AG04449 (cell line): ENCODE measurements at regions not wholly inside any gene's neighbourhood (a gene's known extent, or its start where the extent isn't known, plus 50 kb on each side); places are given as distances from the start of the nearest gene placed in this dataset.
"Not testable (repeated sequence)": the region's sequence is repeated elsewhere in the genome, so short reads cannot be mapped to it uniquely, and the experiment has no call there.

ENCODE experiments used
- CTCF ChIA-PET: fragments of 350-600 bp; formaldehyde crosslinking; extraction: SDS; loops from one replicate; lab custom pipeline; 2021; ENCODE audit warnings: antibody characterized with exemption; lab: Yijun Ruan, JAX
- POLR2A ChIA-PET: fragments of 400-600, 350-600 bp; formaldehyde crosslinking; extraction: SDS; loops from one replicate; lab custom pipeline; 2020; ENCODE audit warnings: antibody characterized with exemption, inconsistent platforms; lab: Yijun Ruan, JAX
- DNase-seq: peaks from one replicate; pipeline ENCODE4 v3.0.0-alpha.2; 2010; ENCODE audit warnings: low read depth, low spot score
- H3K4me3 ChIP-seq: 2 replicates; pipeline ENCODE4 v1.5.1; 2011; ENCODE audit warnings: low read depth, mild to moderate bottlenecking, control low read depth, low read length
- TF ChIP-seq, protein P1 (sequence below): IDR thresholded peaks from one replicate; pipeline ENCODE4 v1.5.1; 2011; ENCODE audit warnings: mild to moderate bottlenecking, moderate library complexity, low read length, control low read depth, inconsistent platforms; ENCODE audit not compliant: insufficient read depth; ENCODE audit errors: missing control alignments

DNA sequence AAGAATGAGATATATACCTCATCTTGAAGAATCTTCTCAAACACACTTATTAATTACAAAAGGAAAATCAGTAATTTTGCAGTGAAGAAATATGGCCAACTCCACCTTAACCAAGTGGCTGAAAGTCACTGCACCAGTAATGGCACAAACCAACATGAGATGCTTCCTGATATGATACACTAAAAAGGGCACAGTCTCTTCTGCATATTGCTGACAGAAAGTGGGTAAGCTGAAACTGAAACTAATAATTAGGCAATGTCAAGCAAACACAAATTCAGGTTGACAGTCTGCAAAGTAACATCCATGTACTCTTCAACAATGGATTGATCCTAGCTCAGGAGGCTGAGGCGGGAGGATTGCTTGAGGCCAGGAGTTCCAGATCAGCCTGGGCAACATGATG lies 56.1 kb downstream of the ZNF22 start:
- H3K4me3 ChIP-seq, POLR2A ChIA-PET, DNase-seq, CTCF ChIA-PET: not testable (repeated sequence)

DNA sequence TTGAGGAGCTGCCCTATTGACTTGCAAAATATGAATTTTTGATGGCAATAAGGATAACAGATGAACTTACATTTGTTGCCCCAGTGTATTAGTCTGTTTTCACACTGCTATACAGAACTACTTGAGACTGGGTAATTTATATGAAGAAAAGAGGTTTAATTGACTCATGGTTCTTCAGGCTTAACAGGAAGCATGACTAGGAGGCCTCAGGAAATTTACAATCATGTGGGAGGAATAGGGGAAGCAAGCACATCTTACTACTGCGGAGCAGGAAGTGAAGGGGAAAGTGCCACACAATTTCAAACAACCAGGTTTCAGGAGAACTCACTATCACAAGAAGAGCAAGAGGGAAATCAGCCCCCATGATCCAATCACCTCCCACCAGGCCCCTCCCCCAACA lies 57.9 kb downstream of the ZNF22 start:
- ChIA-PET CTCF (no interaction called here), POLR2A (no interaction called here)
- TF ChIP-seq, protein P1, sequence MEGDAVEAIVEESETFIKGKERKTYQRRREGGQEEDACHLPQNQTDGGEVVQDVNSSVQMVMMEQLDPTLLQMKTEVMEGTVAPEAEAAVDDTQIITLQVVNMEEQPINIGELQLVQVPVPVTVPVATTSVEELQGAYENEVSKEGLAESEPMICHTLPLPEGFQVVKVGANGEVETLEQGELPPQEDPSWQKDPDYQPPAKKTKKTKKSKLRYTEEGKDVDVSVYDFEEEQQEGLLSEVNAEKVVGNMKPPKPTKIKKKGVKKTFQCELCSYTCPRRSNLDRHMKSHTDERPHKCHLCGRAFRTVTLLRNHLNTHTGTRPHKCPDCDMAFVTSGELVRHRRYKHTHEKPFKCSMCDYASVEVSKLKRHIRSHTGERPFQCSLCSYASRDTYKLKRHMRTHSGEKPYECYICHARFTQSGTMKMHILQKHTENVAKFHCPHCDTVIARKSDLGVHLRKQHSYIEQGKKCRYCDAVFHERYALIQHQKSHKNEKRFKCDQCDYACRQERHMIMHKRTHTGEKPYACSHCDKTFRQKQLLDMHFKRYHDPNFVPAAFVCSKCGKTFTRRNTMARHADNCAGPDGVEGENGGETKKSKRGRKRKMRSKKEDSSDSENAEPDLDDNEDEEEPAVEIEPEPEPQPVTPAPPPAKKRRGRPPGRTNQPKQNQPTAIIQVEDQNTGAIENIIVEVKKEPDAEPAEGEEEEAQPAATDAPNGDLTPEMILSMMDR: no peak
- no peak for DNase-seq
- H3K4me3 ChIP-seq: no peak overlapping the region

DNA sequence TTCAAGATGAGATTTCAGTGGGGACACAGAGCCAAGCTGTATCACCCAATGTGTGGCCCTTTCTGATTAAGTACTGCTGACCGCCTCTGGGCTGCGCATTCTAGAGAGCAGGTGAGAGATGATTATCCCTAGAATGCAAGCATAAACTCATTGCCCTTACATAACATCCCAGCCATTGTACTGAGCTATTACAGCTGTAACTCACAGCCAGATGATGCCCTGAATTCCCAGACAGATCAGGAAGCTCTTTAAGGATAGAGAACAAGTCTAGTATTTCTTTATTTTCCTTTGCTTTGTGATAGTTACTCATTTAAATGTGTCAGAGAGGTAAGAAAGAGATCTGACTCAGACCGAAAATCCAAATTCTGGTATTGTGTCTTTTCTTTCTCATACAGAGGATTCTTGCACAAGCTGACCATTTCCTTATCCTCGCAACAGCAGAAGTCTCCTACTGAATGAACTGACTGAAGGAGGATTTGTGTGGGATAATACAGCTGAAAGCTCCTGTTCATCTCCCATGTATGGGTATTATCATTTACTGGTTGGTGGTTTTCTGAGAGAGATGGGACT lies 58.4 kb downstream of the ZNF22 start:
- TF ChIP-seq, protein P1: no peak
- ChIA-PET POLR2A (no interaction called here), CTCF (no interaction called here)
- H3K4me3 ChIP-seq: no peak overlapping the region
- DNase-seq: no peak

DNA sequence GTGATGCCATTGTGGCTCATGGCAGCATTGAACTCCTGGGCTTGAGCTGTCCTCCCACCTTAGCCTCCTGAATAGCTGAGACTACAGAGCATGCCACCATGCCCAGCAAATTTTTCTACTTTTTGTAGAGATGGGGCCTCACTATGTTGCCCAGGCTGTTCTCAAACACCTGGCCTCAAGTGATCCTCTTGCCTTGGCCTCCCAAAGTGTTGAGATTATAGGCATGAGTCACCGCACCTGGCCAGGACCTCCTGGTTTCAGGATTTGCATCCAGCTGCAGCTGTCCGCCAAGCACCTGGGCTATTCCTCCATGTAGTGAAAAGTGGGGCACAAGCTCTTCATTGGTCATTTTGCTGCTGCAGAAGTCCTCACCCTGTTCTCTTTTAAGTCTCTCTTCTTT lies 58.9 kb downstream of the ZNF22 start:
- ChIA-PET CTCF (no interaction called here), POLR2A (no interaction called here)
- no peak for DNase-seq
- TF ChIP-seq, protein P1: no peak
- no peak overlapping the region for H3K4me3 ChIP-seq

DNA sequence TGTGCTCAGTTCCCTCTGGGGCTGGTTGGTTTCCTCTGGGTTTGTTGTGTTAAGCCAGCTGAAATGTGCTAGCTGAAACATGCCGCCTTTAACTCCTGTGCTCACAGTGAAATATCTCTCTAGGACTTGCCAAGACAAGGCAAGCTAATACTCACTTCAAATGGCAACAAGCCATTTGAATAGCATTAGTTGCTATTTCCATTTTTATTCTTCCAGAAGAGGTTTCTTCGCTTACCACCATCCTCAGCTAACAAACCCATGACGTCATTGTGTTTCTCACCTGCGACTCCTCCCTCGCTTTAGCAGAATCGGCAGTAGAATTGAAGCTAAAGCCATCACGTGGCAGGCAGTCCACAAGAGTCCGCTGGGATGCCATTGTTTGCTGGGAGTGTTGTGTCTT lies 61.3 kb downstream of the ZNF22 start:
- DNase-seq: no peak
- ChIA-PET CTCF (interaction anchor here (1.1 kb wide), 1 partner anchor 188 kb away, joined by 3 read pairs; no protein-coding TSS in a partner anchor), POLR2A (no interaction called here)
- TF ChIP-seq, protein P1: no peak
- no peak overlapping the region for H3K4me3 ChIP-seq

DNA sequence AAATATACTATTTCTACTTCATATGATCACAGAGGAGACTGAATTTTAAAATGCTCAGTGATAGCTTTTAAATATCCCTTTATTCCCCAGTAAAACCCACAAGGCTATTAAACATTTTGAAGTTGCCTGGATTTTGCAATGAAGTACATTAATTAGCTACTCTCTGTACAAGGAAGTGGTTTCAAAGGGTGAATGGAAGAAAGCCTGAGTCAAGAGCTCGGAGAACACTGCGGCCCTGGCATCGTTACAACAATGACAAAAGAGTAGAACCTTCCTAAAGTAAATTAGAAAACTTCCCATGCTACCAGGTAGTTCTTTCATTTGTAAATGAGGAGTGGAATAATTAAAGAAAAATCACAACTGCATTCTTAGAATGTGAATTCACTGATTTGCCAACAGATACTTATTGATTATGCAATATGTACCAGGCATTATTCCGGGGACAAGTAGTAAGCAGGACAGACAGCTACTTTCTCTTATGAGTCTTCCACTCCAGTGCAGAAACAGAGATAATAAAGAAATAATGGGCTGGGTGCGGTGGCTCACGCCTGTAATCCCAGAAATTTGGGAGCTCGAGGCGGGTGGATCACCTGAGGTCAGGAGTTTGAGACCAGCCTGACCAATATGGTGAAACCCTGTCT lies 63.0 kb downstream of the ZNF22 start:
- no peak for DNase-seq
- TF ChIP-seq, protein P1: no peak
- POLR2A ChIA-PET: no interaction called here
- no peak overlapping the region for H3K4me3 ChIP-seq
- CTCF ChIA-PET: no interaction called here

DNA sequence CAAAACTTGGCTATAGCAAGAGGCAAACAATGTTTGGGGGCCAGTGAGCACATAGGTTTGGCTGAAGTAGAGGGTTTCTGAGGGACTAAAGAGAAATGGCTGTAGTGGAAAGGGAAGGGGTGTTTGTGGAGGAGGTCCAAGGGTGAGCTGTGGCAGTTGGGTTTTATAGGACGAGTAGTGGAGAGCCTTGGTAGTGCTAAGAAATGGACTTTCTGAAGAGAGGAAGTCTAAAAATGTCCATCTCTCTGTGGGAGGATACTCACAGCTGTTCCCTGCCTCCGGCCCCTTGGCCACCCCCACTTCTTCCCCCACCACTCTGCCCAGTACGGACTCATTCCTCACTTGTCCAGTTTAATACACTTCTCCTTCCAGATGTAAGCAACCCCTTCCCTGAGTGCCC lies 64.3 kb downstream of the ZNF22 start:
- TF ChIP-seq, protein P1: no peak
- DNase-seq: no peak
- no peak overlapping the region for H3K4me3 ChIP-seq
- ChIA-PET CTCF (no interaction called here), POLR2A (no interaction called here)
